ENCODE measurements at regions not wholly inside any gene's neighbourhood (a gene's known extent, or its start where the extent isn't known, plus 50 kb on each side); places are given as distances from the start of the nearest gene placed in this dataset.

DNA sequence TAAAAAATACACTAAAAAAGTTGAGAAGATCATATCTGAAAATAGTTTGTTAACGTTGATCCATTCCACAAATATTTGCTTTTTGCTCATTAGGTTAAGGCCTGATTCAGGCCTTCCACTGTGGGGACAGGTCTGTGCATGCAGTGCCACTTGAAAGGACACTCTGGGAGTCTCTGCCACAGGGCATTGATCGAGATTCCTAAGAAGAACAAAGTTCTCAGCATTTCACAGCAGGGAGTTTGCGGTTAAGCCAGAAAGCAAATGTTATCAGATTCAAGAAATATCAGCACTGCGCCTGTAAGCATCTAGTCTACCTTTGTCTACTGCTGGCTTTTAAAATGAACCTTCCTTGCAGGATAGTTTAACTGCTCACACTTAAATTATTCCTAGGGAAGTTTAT, 62.2 kb upstream of the TNIP3 start:
- no peak for DNase-seq (ENCODE audit: low spot score)

DNA sequence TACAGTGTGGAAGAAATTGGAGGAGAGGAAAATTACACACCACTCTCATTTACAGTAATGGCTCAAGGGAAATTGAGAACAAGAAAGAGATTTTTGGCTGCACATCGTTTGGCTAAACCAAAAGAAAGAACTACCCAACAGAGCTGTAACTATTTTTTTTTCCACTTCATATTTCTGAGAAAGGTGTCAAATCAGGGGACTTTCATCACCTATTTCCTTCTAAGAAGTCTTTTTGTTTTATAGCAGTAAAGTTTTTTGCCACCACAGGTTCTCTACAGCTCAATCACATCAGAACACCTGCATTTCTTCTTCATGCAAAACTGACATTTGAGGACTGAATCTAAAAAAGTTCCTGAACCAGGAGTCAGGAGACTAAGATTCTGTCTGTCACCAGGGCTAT, 57.5 kb upstream of the TNIP3 start:
- no peak for DNase-seq (ENCODE audit: low spot score)

DNA sequence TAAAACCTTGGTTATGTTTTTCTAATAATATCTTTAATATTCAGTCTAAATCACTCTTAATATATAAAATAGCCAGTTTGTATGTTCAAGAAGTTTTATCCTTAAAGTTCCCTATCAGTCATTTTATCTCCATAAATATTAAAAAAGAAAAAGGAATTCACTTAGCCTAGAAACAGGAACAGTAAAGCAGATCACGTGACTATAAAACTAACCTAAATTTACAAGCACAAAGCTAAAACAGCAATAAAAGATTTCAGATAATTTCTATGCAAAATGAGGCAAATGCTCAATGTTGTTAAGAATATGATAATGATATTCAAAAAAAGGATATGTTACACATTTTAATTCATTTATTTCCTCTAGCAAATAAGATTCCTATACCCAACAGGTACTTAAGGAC, 57.1 kb upstream of the TNIP3 start:
- DNase-seq (ENCODE audit: low spot score), result no peak

DNA sequence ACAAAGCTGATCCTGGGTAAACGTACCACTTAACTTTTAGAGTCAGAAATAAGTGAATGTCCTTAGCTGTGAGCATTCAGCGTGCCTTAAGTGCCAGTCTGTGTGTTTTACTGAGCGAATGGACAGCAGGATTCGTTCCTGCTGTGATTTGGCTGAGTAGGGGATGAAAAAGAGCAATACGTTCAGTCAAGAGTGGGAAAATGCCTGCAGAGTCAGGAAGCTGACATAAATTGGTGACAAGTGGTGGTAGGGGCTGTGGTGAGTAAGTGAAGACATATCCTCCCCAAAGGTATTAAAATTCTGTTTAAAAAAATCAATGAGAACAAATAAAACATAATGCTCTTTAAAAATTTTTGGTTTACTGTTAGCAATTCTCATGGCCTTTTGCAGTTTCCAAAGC, 56.6 kb upstream of the TNIP3 start:
- DNase-seq (ENCODE audit: low spot score), result no peak

DNA sequence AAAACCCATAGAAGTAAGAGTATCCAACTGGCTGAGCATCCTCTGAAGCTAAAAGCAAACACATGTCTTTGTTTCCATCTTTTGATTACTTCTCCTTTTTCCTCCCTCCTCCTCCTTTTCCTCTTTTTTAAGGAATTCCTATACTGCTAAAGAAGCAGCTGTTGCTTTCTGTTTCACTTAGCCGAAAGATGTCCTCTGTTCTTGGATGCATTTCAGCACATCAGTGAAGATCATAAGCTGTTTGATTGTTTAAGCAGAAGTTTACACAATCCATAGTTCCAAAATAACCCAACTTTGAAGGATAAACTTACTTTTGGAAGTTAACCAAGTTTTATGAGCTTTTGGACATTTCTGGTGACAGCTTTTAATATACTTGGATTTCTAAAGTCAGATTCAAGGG, 55.1 kb upstream of the TNIP3 start:
- DNase-seq (ENCODE audit: low spot score), result no peak

DNA sequence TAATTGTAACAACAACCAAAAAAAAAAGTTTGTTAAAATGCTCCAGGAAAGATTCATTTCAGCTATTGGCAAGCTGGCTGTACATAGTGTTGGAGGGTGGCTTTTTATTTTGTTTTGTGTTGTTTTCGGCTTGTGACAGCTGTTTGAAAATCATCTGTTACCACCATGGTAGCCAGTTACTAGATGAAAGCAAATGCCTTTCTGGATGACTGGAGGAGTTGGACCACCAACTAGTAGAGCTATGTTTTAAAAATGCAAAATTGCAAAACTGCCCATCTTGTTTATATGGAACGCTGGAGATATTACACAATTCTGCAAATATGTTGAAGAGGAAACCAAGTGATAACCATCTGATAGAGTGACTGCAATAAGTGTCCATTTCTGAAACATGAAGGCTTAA, 53.2 kb upstream of the TNIP3 start:
- DNase-seq (ENCODE audit: low spot score), result peak; percentile 67

DNA sequence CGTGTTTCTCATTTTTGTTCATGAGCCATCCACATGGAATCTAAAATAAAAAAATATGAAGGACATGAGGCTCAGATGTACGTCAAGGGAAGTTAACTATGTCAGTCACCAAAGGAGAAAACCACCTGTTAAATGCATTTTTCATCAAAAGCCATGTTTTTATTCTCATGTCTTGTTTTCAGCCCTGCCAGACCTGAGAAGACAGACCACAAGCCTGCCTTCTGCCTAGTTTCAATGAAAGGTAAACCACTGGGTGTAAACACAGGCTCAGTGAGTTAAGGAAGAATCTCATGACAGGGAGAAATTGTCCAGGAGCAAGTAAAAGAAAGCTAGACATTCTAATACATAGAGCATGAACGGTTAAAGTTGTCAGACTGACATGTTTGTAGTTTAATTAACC, 52.3 kb upstream of the TNIP3 start:
- no peak for DNase-seq (ENCODE audit: low spot score)

DNA sequence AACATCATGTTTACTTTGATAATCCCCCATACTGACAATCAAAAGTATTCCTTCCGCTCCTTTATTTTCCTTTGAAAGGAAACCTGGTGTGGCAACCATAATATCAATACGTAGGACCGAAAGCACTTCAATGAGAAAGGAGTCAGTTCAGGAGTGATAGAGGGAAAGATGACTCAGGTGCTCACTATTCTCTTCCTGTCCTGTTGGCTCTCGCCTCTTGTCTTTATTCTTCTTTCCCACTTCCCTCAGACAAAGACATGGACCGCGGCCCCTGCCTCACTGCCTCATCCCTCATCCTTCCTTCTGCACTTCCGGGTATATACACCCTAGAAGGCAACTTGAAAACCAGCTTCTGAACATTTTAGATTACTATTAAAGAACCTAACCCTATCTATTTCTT, 49.8 kb upstream of the TNIP3 start:
- no peak for DNase-seq (ENCODE audit: low spot score)

Data from GM03348 (cell line).